Sciatic nerve (tissue), 2 donors: ENCODE measurements at regions not wholly inside any gene's neighbourhood (a gene's known extent, or its start where the extent isn't known, plus 50 kb on each side); places are given as distances from the start of the nearest gene placed in this dataset.
"Not testable (repeated sequence)": the region's sequence is repeated elsewhere in the genome, so short reads cannot be mapped to it uniquely, and the experiment has no call there.

Source experiments
- ATAC-seq: fragments of 200-7000 bp; cut with Tn5 transposase; one replicate; pipeline ENCODE4 v1.9.1; 2020; ENCODE audit warnings: mild to moderate bottlenecking, moderate library complexity
- DNase-seq: peaks from one replicate; pipeline ENCODE4 v3.0.0-alpha.2; 2020; ENCODE audit warnings: low spot score
- intact Hi-C: fragments of 100-400 bp; cut with DNase I; formaldehyde crosslinking; loops from one replicate; pipeline ENCODE4 v1.14.2; 2022
- donor health status: DM: no; HTN: no; CAD: no.
- donor health status: DM: no; HTN: no; CAD: no.

DNA sequence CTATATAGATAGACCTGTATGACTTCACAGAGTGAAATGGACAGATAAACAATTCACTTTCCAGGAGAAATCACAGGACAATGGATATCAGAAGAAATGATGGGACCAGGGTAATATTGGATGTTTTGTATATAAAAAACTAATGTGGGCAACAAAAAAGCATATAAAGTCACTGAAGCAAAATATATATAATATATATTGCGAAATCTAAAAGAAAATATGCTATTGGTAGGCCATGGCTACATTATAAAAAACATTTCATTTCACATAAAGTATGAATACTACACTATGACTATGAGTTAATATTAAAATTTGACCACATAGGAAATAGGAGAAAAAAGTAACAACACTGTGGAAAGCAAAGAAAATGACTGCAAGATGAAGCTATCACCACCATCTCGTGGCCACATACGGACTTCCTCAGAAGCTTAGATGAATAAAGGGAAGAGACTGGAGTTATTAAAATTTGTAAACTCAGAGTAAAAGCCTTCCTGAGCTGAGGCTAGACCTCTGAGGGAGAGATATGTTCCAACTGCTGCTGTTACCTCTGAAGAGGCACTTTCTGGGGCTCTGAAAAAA, 115.8 kb downstream of the SYT15B start:
- DNase-seq, intact Hi-C loops, ATAC-seq: not testable (repeated sequence)

DNA sequence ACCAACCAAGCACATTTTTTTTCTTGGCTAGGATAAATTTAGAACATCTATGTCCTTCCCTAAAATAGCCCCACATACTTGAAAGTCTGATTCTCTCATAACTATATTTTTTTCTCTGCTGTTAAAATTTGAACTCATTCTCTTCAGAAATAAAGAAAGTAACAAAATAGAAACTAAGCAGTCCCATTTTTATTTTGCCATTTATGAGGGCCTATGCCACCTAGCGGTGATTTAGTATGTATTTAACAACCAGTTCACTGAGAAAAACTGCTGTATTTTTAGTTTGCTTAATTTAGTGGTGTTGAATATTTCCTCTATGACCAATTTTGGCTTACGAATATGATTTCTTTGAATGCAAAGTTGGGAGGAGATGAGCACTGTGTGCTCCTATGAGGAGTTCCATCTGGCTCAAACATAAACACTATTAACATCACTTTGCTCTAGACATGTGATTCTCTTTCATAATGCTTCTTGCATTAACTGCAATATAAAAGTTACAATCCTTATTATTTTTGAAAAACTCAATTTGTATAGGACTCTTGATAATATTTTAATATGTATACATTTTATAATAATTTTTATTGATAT, 116.6 kb downstream of the SYT15B start:
- intact Hi-C loops, ATAC-seq, DNase-seq: not testable (repeated sequence)

DNA sequence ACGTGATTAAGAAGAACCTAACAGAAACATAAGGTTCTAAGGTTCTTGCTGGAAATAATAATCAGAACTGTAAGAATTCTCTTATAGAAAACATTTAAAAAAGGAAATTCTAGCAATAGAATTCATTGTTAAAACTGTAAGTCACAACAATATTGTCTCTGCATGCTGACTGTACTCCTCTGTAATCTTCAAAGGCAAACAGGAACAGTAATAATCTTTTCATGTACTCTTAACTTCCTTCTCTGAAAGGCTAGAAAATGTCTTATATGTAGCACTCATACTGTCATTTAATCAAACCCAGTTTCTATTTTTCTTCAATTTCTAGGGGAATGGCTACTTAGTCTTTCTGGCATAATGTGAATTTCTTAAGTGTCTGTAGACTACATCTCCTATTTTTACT, 103.5 kb upstream of the AGAP9 start:
- intact Hi-C loops, ATAC-seq: not testable (repeated sequence)

DNA sequence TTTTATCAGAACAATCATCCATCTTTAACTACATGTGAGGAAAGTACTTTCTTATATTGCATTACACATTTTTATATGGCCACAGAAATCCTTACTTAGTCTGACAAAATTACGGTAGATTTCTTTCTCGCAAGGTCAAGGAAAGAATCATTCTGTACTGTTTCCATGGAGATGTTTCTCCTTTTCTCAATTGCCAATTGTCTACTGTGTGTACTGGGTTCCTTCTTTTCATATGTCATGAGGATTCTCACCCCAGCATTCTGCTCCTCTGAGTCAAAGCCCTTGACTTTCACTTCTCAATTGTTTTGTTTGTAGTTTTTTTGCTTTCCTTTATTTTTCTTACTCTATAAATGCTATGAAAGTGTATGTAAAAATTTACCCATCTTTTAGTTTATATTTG, 99.3 kb upstream of the AGAP9 start:
- intact Hi-C loops, DNase-seq, ATAC-seq: not testable (repeated sequence)

More for the DNA sequence above, 103.5 kb upstream of the AGAP9 start:
- not testable (repeated sequence) for DNase-seq

DNA sequence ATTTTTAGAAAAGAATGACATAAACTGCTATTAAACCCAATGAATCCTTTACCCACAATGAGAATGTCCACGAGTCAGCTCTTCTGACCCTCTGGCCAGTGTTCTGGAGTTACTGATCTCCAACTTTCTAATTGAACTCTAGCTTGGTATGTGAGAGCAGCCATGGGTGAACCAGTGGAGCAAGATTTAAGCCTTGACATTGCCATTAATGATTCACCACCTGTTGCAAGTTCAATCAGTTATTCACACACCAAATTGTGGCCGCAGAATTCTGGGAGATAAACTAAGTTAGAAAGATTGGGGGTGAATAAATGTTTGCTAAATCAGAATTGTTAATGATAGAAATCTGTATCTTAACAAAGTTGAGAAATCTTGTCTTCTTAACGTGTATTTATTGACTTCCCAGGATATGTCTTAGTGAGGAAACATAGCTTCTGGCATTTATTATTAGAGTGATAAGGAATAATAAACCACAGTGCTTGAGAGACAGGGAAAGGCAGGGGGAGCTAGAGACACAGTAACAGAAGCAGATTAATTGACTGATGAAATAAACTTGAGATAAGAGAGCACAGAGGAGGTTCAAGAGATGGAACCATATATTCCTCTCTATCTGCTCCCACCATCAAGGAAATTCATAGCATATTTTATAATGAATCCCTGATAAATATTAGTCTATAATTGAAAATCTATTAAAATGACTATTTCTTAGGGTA, 96.0 kb upstream of the AGAP9 start:
- DNase-seq, intact Hi-C loops, ATAC-seq: not testable (repeated sequence)

DNA sequence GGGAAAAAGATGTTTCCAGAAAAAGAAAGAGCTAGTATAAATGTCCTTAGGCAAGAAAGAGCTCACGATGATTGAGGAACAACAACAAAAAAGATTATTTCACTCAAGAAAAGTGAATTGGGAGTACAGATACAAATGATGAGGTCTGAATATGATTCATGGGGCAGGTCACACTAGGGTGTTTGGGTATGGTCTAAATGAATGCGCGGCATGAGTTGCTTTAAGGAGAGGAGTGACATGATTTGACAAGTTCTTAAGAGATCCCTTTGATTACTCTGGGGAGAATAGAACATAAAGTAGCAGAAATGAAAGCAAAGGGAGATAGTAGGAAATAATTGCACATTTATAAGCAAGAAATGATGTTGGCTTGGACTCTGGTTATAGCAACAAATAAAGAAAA, 85.9 kb upstream of the AGAP9 start:
- ATAC-seq, intact Hi-C loops, DNase-seq: not testable (repeated sequence)

DNA sequence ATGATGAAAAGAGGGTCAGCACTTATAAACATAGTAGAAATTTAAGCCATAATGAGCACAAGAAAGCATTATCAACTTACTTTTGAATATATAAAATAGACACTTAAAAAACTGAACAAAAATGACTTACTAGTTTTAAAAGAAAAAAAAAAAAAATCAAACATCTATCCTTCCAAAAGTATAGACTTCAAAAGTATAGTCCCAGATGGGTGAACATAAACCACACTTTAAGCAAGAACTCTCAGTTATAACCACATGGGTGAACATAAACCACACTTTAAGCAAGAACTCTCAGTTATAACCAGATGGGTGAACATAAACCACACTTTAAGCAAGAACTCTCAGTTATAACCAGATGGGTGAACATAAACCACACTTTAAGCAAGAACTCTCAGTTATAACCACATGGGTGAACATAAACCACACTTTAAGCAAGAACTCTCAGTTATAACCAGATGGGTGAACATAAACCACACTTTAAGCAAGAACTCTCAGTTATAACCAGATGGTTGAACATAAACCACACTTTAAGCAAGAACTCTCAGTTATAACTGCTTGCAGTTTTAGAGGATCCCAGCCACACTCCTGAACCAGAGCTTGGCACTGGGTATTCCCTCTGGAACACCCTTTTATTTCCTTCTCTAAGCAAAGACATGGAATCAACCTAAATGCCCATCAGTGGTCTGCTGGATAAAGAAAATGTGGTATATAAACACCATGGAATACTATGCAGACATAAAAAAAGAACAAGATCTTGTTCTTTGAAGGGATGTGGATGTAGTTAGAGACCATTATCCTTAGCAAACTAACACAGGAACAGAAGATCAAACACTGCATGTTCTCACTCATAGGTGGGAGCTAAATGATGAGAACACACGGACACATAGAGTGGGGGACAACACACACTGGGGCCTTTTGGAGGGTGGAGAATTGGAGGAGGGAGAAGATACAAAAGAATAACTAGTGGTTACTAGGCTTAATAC, 82.6 kb upstream of the AGAP9 start:
- ATAC-seq, intact Hi-C loops, DNase-seq: not testable (repeated sequence)

DNA sequence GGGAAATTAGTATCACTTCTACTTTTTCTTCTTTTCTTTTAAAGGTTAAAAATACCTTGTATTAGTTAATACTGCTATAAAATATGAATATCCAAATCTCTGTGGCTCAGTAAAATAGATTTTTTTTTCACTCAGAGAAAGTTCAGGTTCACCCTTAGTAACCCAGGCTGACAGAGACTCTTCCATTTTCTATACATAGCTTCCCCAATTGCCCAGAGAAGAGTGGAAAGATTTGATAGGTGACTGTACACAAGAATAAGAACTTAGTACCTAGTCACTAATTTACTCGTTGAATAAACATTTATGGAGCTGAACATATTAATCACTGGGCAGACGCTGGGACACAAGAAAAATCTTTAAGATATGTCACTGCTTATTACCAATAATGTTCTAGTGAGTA, 77.2 kb upstream of the AGAP9 start:
- DNase-seq, ATAC-seq, intact Hi-C loops: not testable (repeated sequence)

DNA sequence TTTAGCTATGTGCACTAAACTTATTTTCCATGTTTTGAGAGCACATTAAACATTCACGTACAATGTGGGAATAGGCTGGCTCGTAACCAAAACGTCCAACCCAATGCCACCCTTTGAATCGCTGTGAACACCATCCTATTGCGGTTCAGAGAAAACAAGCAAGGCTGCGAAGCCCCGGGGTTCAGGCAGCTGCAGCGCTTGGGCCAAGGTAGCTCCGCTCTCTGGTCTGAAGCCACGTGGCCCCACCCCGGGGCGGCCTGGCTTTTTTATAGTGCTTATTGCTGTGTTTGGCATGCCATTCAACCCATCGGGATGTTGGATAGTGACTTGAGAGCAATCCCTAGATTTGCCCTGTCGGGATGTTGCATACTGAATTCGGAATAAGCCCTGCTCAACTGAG, 76.7 kb upstream of the AGAP9 start:
- not testable (repeated sequence) for ATAC-seq

DNA sequence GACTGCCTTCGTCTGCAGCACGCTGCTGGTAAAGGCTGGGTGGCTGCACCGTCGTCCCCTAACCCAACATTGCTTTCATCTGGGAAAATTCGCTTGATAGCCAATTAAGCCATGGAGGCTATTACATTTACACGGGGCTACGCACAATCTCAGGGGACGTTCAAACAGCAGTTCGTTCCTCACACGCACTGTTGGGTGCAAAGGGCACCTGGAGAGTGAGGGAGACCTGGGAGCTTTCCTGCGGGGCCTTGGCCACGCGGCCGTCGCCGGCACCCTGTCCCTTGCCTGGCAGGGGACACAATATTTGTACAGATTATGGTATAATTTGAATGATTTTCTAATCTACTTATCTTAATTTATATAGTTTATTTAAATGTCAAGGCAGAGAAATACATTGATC, 76.2 kb upstream of the AGAP9 start:
- DNase-seq, intact Hi-C loops, ATAC-seq: not testable (repeated sequence)

More for the DNA sequence above, 76.7 kb upstream of the AGAP9 start:
- intact Hi-C loops, DNase-seq: not testable (repeated sequence)

DNA sequence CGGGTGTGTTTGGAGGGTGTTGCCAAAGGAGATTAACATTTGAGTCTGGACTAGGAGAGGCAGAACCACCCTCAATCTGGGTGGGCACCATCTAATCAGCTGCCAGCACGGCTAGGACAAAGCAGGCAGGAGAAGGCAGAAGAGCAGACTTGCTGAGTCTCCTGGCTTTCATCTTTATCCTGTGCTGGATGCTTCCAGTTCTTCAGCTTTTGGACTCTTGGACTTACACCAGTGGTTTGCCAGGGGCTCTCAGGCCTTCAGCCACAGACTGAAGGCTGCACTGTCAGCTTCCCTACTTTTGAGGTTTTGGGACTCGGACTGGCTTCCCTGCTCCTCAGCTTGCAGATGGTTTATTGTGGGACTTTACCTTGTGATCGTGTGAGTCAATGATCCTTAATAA, 70.4 kb upstream of the AGAP9 start:
- intact Hi-C loops, ATAC-seq, DNase-seq: not testable (repeated sequence)

DNA sequence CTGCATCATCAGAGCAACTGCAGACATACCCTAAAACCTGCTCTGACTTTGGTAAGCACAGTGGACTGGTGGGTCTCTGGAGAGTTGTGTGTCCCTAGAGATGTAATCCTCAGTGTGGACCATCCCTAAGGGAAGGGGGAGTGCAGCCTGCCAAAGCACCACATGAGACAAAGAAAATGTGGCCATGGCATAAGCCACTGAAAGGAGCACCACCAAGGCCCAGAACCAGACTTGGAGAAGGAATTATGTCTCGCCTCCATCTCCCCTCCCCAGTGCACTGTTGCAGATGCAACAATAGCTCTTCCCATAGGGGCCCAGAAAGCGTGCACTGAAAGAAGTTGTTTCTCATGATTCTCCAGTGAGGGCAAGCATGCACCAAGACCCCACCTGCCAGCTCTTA, 69.7 kb upstream of the AGAP9 start:
- intact Hi-C loops, DNase-seq, ATAC-seq: not testable (repeated sequence)

DNA sequence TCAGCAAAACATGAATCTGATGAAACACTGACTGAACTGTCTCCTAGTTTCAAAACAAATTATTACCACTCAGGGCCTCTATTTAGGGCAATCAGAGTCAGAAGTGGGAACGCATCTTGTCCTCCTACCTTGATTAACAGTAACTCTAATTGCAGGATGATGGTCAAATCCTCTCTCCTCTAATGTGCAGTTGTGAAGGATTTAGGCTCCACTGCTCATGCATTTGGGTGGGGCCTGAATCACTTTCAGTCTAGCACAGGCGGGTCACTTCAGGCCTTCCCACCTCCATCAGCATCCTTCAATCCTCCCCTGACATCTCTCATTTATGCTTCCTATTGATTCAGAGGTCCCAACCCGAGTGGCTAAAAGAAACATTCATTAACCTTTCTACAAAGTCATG, 67.5 kb upstream of the AGAP9 start:
- intact Hi-C loops, ATAC-seq, DNase-seq: not testable (repeated sequence)

DNA sequence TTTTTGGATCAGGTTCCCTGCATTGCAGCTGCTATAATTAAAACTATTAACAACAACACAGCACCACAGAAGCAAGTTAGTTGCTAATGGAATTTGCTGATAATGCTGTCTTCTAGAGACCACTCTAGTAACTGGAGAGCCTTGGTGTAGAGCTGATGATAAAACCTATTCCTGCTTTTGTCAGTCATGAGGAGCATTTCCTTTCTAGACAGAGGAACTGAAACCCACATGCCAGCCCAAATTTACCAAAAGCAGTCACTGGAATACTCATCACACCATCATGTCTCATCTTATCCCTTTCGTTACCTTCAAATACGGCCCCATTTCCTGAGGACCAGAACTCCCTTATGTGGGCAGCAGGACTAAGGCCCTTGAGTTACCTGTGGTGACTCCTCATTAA, 67.1 kb upstream of the AGAP9 start:
- ATAC-seq: peak; percentile 24
- DNase-seq, intact Hi-C loops: not testable (repeated sequence)

DNA sequence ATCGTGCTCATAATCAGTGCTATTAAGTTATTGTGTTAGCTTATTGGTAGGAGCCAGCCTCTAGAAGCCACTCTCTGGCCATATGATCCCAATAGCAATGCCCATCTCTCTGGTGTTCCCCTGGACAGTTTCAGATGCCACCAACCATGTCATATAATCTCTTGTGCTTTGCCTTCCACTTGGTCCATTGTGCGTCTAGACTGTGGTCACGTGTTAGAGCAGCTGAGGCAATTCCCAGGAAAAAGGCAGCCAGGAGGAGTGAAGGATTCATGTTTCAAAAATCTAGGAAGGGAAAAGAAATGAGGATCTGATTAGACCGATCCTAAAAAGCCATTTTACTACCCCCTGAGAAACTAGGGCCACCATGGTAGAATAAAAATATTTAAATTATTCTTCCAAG, 58.6 kb upstream of the AGAP9 start:
- DNase-seq, intact Hi-C loops, ATAC-seq: not testable (repeated sequence)

DNA sequence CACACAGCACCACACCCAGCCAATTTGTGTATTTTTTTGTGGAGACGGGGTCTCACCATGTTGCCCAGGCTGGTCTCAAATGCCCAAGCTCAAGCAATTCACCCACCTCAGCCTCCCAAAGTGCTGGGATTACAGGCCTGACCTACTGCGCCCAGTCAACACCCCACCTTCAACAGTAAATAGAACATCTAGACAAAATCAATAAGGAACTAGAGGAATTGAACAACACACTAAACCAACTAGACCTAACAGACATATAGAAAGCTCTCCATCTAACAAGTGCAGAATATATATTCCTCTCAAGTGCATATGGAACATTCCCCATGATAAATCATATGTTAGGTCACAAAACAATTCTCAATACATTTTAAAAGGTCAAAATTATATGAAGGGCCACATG, 56.6 kb upstream of the AGAP9 start:
- ATAC-seq, DNase-seq, intact Hi-C loops: not testable (repeated sequence)

DNA sequence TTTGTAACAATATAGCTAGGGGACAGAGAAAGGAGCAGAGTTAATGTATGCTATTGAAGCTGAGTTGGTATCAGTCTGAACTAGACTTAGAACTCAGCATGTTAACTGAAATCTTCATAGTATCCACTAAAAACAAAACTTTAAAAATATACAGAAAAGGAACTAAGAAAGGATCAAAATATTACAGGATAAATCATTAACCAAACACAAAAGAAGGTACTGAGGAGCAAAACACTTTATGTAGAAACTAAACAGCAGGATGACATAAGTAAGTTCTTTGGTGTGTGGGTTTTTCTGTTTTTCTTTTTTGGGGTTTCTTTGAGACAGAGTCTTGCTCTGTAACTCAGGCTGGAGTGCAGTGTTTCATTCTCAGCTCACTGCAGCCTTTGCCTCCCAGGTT, 55.1 kb upstream of the AGAP9 start:
- intact Hi-C loops, DNase-seq, ATAC-seq: not testable (repeated sequence)
